H9 (cell line): ENCODE measurements at regions not wholly inside any gene's neighbourhood (a gene's known extent, or its start where the extent isn't known, plus 50 kb on each side); places are given as distances from the start of the nearest gene placed in this dataset.

ENCODE experiments used
- DNase-seq: peaks from one replicate; pipeline ENCODE4 v3.0.0-alpha.2; 2017
- H2AFZ ChIP-seq: one replicate; pipeline ENCODE4 v1.6.1; 2013; ENCODE audit warnings: mild to moderate bottlenecking, low read length, control low read depth, moderate library complexity
- H2AK5ac ChIP-seq: 2 replicates; pipeline ENCODE4 v1.6.1; 2013; ENCODE audit warnings: low read length, control low read depth, mixed read lengths; ENCODE audit not compliant: insufficient read length
- H2BK120ac ChIP-seq: one replicate; pipeline ENCODE4 v1.6.1; 2013; ENCODE audit warnings: low read depth, mild to moderate bottlenecking, low read length, control low read depth, inconsistent platforms; ENCODE audit not compliant: poor library complexity, severe bottlenecking
- H2BK12ac ChIP-seq: 2 replicates; pipeline ENCODE4 v1.6.1; 2013; ENCODE audit warnings: low read length, control low read depth, mixed read lengths, low read depth; ENCODE audit not compliant: insufficient read length
- H2BK15ac ChIP-seq: 2 replicates; pipeline ENCODE4 v1.6.1; 2013; ENCODE audit warnings: low read depth, low read length, control low read depth
- H2BK20ac ChIP-seq: one replicate; pipeline ENCODE4 v1.6.1; 2013; ENCODE audit warnings: low read depth, mild to moderate bottlenecking, low read length, control low read depth, inconsistent platforms; ENCODE audit not compliant: poor library complexity, severe bottlenecking
- H2BK5ac ChIP-seq: 2 replicates; pipeline ENCODE4 v1.6.1; 2013; ENCODE audit warnings: low read length, control low read depth, mixed read lengths; ENCODE audit not compliant: insufficient read length
- H3K14ac ChIP-seq: 2 replicates; pipeline ENCODE4 v1.6.1; 2013; ENCODE audit warnings: low read length, control low read depth; ENCODE audit not compliant: insufficient read depth
- H3K18ac ChIP-seq: 2 replicates; pipeline ENCODE4 v1.6.1; 2013; ENCODE audit warnings: low read depth, mild to moderate bottlenecking, mixed read lengths, low read length, control low read depth; ENCODE audit not compliant: insufficient read length
- H3K23ac ChIP-seq: 2 replicates; pipeline ENCODE4 v1.6.1; 2013; ENCODE audit warnings: low read length, control low read depth, mixed read lengths, low read depth; ENCODE audit not compliant: insufficient read length
- H3K23me2 ChIP-seq: 2 replicates; pipeline ENCODE4 v1.6.1; 2013; ENCODE audit warnings: low read depth, mild to moderate bottlenecking, mixed read lengths, low read length, control low read depth; ENCODE audit not compliant: insufficient read length, poor library complexity, severe bottlenecking
- H3K27ac ChIP-seq: 2 replicates; pipeline ENCODE4 v1.5.1; 2013; ENCODE audit warnings: low read length, control low read depth, mixed read lengths, low read depth; ENCODE audit not compliant: insufficient read length
- H3K27me3 ChIP-seq: 2 replicates; pipeline ENCODE4 v1.6.1; 2013; ENCODE audit warnings: low read length, control low read depth, inconsistent platforms; ENCODE audit not compliant: insufficient read depth
- H3K4ac ChIP-seq: 2 replicates; pipeline ENCODE4 v1.6.1; 2013; ENCODE audit warnings: low read depth, mild to moderate bottlenecking, control low read depth, inconsistent platforms, low read length, moderate library complexity
- H3K4me1 ChIP-seq: 2 replicates; pipeline ENCODE4 v1.6.1; 2013; ENCODE audit warnings: low read length, control low read depth, inconsistent platforms; ENCODE audit not compliant: insufficient read depth
- H3K4me2 ChIP-seq: 2 replicates; pipeline ENCODE4 v1.6.1; 2013; ENCODE audit warnings: low read length, control low read depth, mixed read lengths; ENCODE audit not compliant: insufficient read length, insufficient read depth
- H3K56ac ChIP-seq: 2 replicates; pipeline ENCODE4 v1.6.1; 2013; ENCODE audit warnings: low read depth, mild to moderate bottlenecking, mixed read lengths, low read length, control low read depth; ENCODE audit not compliant: insufficient read length
- H3K79me1 ChIP-seq: 2 replicates; pipeline ENCODE4 v1.6.1; 2013; ENCODE audit warnings: low read depth, mild to moderate bottlenecking, moderate library complexity, low read length, control low read depth, inconsistent platforms; ENCODE audit not compliant: insufficient read depth, poor library complexity, severe bottlenecking
- H3K79me2 ChIP-seq: 2 replicates; pipeline ENCODE4 v1.6.1; 2013; ENCODE audit warnings: low read length, control low read depth, inconsistent platforms; ENCODE audit not compliant: insufficient read depth
- H3K9ac ChIP-seq: 2 replicates; pipeline ENCODE4 v1.6.1; 2013; ENCODE audit warnings: low read length, control low read depth, mixed read lengths; ENCODE audit not compliant: insufficient read length; ENCODE audit errors: extremely low read depth
- H3K9me3 ChIP-seq: one replicate; pipeline ENCODE4 v1.6.1; 2013; ENCODE audit warnings: low read depth, low read length, inconsistent platforms; ENCODE audit not compliant: control insufficient read depth
- H3T11ph ChIP-seq: one replicate; pipeline ENCODE4 v1.6.1; 2013; ENCODE audit warnings: mild to moderate bottlenecking, low read length, control low read depth, inconsistent platforms
- H4K20me1 ChIP-seq: one replicate; pipeline ENCODE4 v1.6.1; 2013; ENCODE audit not compliant: control insufficient read depth, insufficient read length, insufficient read depth
- H4K5ac ChIP-seq: 2 replicates; pipeline ENCODE4 v1.6.1; 2013; ENCODE audit warnings: low read depth, mild to moderate bottlenecking, mixed read lengths, low read length, control low read depth; ENCODE audit not compliant: insufficient read length
- H4K8ac ChIP-seq: replicated peaks from 2 replicates; pipeline ENCODE4 v1.6.1; 2013; ENCODE audit warnings: low read length, control low read depth, mixed read lengths, low read depth; ENCODE audit not compliant: insufficient read length
- H4K91ac ChIP-seq: 2 replicates; pipeline ENCODE4 v1.6.1; 2013; ENCODE audit warnings: low read depth, mild to moderate bottlenecking, moderate library complexity, mixed read lengths, low read length, control low read depth; ENCODE audit not compliant: insufficient read length
- H3K27ac Mint-ChIP-seq, 3 experiments: 2 replicates in 2 of 3; 3 replicates in 1 of 3; pipeline ENCODE4 v1.8.0; 2020 to 2021; ENCODE audit warnings: mixed read lengths in 3 of 3, mild to moderate bottlenecking in 1 of 3, moderate library complexity in 1 of 3
- H3K27me3 Mint-ChIP-seq: 2 replicates; pipeline ENCODE4 v1.8.0; 2021; ENCODE audit warnings: low read depth, mild to moderate bottlenecking, moderate library complexity, mixed read lengths
- H3K36me3 Mint-ChIP-seq, 3 experiments: 2 replicates in 2 of 3; 3 replicates in 1 of 3; pipeline ENCODE4 v1.8.0; 2020 to 2021; ENCODE audit warnings: low read depth in 3 of 3, mixed read lengths in 3 of 3; ENCODE audit not compliant: insufficient read depth in 1 of 3
- H3K4me1 Mint-ChIP-seq, 2 experiments: 2 replicates each; pipeline ENCODE4 v1.8.0; 2020; ENCODE audit warnings: mixed read lengths in 2 of 2
- H3K4me3 Mint-ChIP-seq, 2 experiments: 2 replicates in 1 of 2; 3 replicates in 1 of 2; pipeline ENCODE4 v1.8.0; 2020 to 2021; ENCODE audit warnings: mild to moderate bottlenecking in 2 of 2, mixed read lengths in 2 of 2, moderate library complexity in 1 of 2
- H3K9me3 Mint-ChIP-seq, 2 experiments: 2 replicates in 1 of 2; 3 replicates in 1 of 2; pipeline ENCODE4 v1.8.0; 2020; ENCODE audit warnings: mild to moderate bottlenecking in 2 of 2, mixed read lengths in 2 of 2, moderate library complexity in 1 of 2
- WGBS: extraction: QIAGEN DNeasy Blood & Tissue Kit; methylation state at CpG from one replicate; pipeline ENCODE4 v1.1.7; 2013; ENCODE audit warnings: missing lambda C conversion rate, low lambda C conversion rate, mixed read lengths; ENCODE audit not compliant: insufficient read length; ENCODE audit errors: extremely low coverage; 5-methylcytosine and 5-hydroxymethylcytosine counted together
- TF ChIP-seq, protein P1 (sequence below): fragments of 200-600 bp; sonication (generic); conservative IDR thresholded peaks from 3 replicates; pipeline ENCODE4 v1.8.0; 2021; ENCODE audit warnings: antibody characterized with exemption, mild to moderate bottlenecking

GRCh38 chr1:68969441-68969840 is 472.6 kb upstream of the DEPDC1 start:
- no peak overlapping the region for H3T11ph ChIP-seq
- Mint-ChIP-seq H3K4me3 (no peak overlapping the region), H3K9me3 (no peaks in the 10 kb centered on the region), H3K4me1 (peaks cover 27 to 31% of the 10 kb centered on the region in 2 experiments), H3K27me3 (no peaks in the 10 kb centered on the region), H3K36me3 (no peaks in the 10 kb centered on the region; a peak in 1 of 7 replicates), H3K27ac (no peak overlapping the region; a peak in 2 of 7 replicates)
- H3K4ac ChIP-seq = no peak overlapping the region
- H4K20me1 ChIP-seq = no peaks in the 10 kb centered on the region
- H3K23ac ChIP-seq = no peak overlapping the region
- no peaks in the 10 kb centered on the region for H3K27me3 ChIP-seq
- no peak overlapping the region for H3K18ac ChIP-seq
- no CpG with 5 or more reads among the region's 4 CpGs for WGBS
- no peak overlapping the region for H2BK12ac ChIP-seq
- H3K23me2 ChIP-seq = no peaks in the 10 kb centered on the region
- H3K56ac ChIP-seq = no peak overlapping the region
- H4K8ac ChIP-seq = no peak overlapping the region
- H2BK5ac ChIP-seq = no peak overlapping the region
- DNase-seq = no peak
- H3K79me1 ChIP-seq = no peaks in the 10 kb centered on the region
- H2AFZ ChIP-seq = no peak overlapping the region
- H4K5ac ChIP-seq = no peak overlapping the region
- no peak overlapping the region for H2BK15ac ChIP-seq
- H3K9me3 ChIP-seq = no peaks in the 10 kb centered on the region
- peaks cover 4% of the 10 kb centered on the region; the same call in 1 of the 2 replicates for H3K4me1 ChIP-seq
- no peak overlapping the region for H3K9ac ChIP-seq
- no peak overlapping the region for H3K27ac ChIP-seq
- no peak overlapping the region for H3K4me2 ChIP-seq
- H2BK120ac ChIP-seq = no peak overlapping the region
- no peak overlapping the region for H2BK20ac ChIP-seq
- no peak overlapping the region for H3K14ac ChIP-seq
- no peaks in the 10 kb centered on the region for H3K79me2 ChIP-seq
- TF ChIP-seq, protein P1, sequence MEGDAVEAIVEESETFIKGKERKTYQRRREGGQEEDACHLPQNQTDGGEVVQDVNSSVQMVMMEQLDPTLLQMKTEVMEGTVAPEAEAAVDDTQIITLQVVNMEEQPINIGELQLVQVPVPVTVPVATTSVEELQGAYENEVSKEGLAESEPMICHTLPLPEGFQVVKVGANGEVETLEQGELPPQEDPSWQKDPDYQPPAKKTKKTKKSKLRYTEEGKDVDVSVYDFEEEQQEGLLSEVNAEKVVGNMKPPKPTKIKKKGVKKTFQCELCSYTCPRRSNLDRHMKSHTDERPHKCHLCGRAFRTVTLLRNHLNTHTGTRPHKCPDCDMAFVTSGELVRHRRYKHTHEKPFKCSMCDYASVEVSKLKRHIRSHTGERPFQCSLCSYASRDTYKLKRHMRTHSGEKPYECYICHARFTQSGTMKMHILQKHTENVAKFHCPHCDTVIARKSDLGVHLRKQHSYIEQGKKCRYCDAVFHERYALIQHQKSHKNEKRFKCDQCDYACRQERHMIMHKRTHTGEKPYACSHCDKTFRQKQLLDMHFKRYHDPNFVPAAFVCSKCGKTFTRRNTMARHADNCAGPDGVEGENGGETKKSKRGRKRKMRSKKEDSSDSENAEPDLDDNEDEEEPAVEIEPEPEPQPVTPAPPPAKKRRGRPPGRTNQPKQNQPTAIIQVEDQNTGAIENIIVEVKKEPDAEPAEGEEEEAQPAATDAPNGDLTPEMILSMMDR = no peak
- H2AK5ac ChIP-seq = no peak overlapping the region
- H4K91ac ChIP-seq = no peak overlapping the region
